ENCODE measurements at regions not wholly inside any gene's neighbourhood (a gene's known extent, or its start where the extent isn't known, plus 50 kb on each side); places are given as distances from the start of the nearest gene placed in this dataset.

- CTCF ChIA-PET = no interaction called here
- Histone ChIP-seq H3K4me1 (ENCODE audit: control insufficient read depth, insufficient read depth, low read length) (no peaks in the 10 kb centered on the region), H3K27me3 (ENCODE audit: control insufficient read depth, insufficient read depth, low read length) (peaks cover 18% of the 10 kb centered on the region; the same call in 1 of the 2 replicates), H3K9me3 (ENCODE audit: control insufficient read depth, insufficient read depth, low read depth, low read length) (no peaks in the 10 kb centered on the region), H3K36me3 (ENCODE audit: control insufficient read depth, insufficient read depth, low read length) (no peaks in the 10 kb centered on the region), H3K4me3 (ENCODE audit: low read depth in 2 of 2, low read length in 2 of 2) (no peak overlapping the region), H3K27ac (ENCODE audit: low read length) (no peak overlapping the region)
- POLR2A ChIA-PET = no interaction called here
- BruUV-seq (replicated peaks) = no TSS peak
- no peak for TF ChIP-seq TCF7L2 (IDR thresholded peaks at IDR 0.05; ENCODE audit: low read depth, low read length)
- TF ChIP-seq SIN3A (IDR thresholded peaks at IDR 0.05; ENCODE audit: borderline replicate concordance, insufficient read depth, low read depth, low read length) = no peak
- TF ChIP-seq, protein P1, sequence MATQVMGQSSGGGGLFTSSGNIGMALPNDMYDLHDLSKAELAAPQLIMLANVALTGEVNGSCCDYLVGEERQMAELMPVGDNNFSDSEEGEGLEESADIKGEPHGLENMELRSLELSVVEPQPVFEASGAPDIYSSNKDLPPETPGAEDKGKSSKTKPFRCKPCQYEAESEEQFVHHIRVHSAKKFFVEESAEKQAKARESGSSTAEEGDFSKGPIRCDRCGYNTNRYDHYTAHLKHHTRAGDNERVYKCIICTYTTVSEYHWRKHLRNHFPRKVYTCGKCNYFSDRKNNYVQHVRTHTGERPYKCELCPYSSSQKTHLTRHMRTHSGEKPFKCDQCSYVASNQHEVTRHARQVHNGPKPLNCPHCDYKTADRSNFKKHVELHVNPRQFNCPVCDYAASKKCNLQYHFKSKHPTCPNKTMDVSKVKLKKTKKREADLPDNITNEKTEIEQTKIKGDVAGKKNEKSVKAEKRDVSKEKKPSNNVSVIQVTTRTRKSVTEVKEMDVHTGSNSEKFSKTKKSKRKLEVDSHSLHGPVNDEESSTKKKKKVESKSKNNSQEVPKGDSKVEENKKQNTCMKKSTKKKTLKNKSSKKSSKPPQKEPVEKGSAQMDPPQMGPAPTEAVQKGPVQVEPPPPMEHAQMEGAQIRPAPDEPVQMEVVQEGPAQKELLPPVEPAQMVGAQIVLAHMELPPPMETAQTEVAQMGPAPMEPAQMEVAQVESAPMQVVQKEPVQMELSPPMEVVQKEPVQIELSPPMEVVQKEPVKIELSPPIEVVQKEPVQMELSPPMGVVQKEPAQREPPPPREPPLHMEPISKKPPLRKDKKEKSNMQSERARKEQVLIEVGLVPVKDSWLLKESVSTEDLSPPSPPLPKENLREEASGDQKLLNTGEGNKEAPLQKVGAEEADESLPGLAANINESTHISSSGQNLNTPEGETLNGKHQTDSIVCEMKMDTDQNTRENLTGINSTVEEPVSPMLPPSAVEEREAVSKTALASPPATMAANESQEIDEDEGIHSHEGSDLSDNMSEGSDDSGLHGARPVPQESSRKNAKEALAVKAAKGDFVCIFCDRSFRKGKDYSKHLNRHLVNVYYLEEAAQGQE (IDR thresholded peaks at IDR 0.05; ENCODE audit: insufficient read depth in 1 of 2, low read depth in 2 of 2, low read length in 1 of 2) = no peak
- TF ChIP-seq POLR2AphosphoS5 (IDR thresholded peaks at IDR 0.05; ENCODE audit: low read depth, low read length) = no peak
- TF ChIP-seq, protein P2, sequence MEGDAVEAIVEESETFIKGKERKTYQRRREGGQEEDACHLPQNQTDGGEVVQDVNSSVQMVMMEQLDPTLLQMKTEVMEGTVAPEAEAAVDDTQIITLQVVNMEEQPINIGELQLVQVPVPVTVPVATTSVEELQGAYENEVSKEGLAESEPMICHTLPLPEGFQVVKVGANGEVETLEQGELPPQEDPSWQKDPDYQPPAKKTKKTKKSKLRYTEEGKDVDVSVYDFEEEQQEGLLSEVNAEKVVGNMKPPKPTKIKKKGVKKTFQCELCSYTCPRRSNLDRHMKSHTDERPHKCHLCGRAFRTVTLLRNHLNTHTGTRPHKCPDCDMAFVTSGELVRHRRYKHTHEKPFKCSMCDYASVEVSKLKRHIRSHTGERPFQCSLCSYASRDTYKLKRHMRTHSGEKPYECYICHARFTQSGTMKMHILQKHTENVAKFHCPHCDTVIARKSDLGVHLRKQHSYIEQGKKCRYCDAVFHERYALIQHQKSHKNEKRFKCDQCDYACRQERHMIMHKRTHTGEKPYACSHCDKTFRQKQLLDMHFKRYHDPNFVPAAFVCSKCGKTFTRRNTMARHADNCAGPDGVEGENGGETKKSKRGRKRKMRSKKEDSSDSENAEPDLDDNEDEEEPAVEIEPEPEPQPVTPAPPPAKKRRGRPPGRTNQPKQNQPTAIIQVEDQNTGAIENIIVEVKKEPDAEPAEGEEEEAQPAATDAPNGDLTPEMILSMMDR (IDR thresholded peaks at IDR 0.05) = no peak
- intact Hi-C loops (cut with micrococcal nuclease; ENCODE audit: unreplicated experiment) = no loop called here
- in situ Hi-C loops (cut with HindIII; ENCODE audit: low pct_unique_long_range_greater_than_20kb, low sequenced_read_pairs) = no loop called here
- DNase-seq (ENCODE audit: low read depth, low spot score) (no peak), ATAC-seq (no peak)
Observed at GRCh38 chr11:116465056-116465455, 307.7 kb downstream of the BUD13 start.

DNA sequence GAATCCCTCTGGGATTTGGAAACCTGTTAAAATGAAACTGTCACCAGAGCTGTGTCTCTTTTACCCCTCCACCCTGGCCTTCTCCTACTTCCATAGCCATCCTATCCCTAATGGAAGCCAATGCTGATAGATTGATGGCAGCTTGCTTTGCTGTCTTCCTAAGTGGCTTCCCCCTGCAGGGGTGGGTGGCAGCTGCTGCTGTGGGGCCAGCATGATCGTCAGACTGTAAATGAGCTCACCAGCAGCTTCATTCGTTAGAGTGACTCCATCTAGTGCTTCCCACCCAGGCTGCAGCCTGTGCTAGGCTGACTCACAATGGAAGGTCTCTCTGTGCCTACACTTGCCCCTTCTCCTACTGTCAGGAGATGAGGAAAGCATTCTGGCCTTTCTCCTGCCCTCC, 311.0 kb downstream of the BUD13 start:
- no peak for TF ChIP-seq POLR2AphosphoS5 (IDR thresholded peaks at IDR 0.05; ENCODE audit: low read depth, low read length)
- TF ChIP-seq, protein P2 (IDR thresholded peaks at IDR 0.05) = no peak
- no peak for TF ChIP-seq SIN3A (IDR thresholded peaks at IDR 0.05; ENCODE audit: borderline replicate concordance, insufficient read depth, low read depth, low read length)
- TF ChIP-seq, protein P1 (IDR thresholded peaks at IDR 0.05; ENCODE audit: insufficient read depth in 1 of 2, low read depth in 2 of 2, low read length in 1 of 2) = no peak
- TF ChIP-seq TCF7L2 (IDR thresholded peaks at IDR 0.05; ENCODE audit: low read depth, low read length) = no peak
- no peak for DNase-seq (ENCODE audit: low read depth, low spot score)

More for the DNA sequence above, 311.0 kb downstream of the BUD13 start:
- H3K27me3 ChIP-seq (ENCODE audit: control insufficient read depth, insufficient read depth, low read length) = peaks cover 14% of the 10 kb centered on the region; the same call in 1 of the 2 replicates
- CTCF ChIA-PET = no interaction called here
- H3K4me3 ChIP-seq (ENCODE audit: low read depth in 2 of 2, low read length in 2 of 2) = no peak overlapping the region
- POLR2A ChIA-PET = no interaction called here
- H3K4me1 ChIP-seq (ENCODE audit: control insufficient read depth, insufficient read depth, low read length) = no peaks in the 10 kb centered on the region
- no peaks in the 10 kb centered on the region for H3K36me3 ChIP-seq (ENCODE audit: control insufficient read depth, insufficient read depth, low read length)
- no peak for ATAC-seq
- intact Hi-C loops (cut with micrococcal nuclease; ENCODE audit: unreplicated experiment) (no loop called here), in situ Hi-C loops (cut with HindIII; ENCODE audit: low pct_unique_long_range_greater_than_20kb, low sequenced_read_pairs) (no loop called here)
- H3K27ac ChIP-seq (ENCODE audit: low read length) = no peak overlapping the region
- H3K9me3 ChIP-seq (ENCODE audit: control insufficient read depth, insufficient read depth, low read depth, low read length) = no peaks in the 10 kb centered on the region
- no TSS peak for BruUV-seq (replicated peaks)
